WI38 (cell line): ENCODE measurements at regions not wholly inside any gene's neighbourhood (a gene's known extent, or its start where the extent isn't known, plus 50 kb on each side); places are given as distances from the start of the nearest gene placed in this dataset.

Experiments used
- H3K4me3 ChIP-seq: 2 replicates; pipeline ENCODE4 v1.5.1; 2011; ENCODE audit warnings: low read depth, mild to moderate bottlenecking, control low read depth, low read length
- TF ChIP-seq, protein P1 (sequence below): IDR thresholded peaks from 2 replicates; pipeline ENCODE4 v1.5.1; 2012; ENCODE audit warnings: low read depth, mild to moderate bottlenecking, control low read depth, low read length

DNA sequence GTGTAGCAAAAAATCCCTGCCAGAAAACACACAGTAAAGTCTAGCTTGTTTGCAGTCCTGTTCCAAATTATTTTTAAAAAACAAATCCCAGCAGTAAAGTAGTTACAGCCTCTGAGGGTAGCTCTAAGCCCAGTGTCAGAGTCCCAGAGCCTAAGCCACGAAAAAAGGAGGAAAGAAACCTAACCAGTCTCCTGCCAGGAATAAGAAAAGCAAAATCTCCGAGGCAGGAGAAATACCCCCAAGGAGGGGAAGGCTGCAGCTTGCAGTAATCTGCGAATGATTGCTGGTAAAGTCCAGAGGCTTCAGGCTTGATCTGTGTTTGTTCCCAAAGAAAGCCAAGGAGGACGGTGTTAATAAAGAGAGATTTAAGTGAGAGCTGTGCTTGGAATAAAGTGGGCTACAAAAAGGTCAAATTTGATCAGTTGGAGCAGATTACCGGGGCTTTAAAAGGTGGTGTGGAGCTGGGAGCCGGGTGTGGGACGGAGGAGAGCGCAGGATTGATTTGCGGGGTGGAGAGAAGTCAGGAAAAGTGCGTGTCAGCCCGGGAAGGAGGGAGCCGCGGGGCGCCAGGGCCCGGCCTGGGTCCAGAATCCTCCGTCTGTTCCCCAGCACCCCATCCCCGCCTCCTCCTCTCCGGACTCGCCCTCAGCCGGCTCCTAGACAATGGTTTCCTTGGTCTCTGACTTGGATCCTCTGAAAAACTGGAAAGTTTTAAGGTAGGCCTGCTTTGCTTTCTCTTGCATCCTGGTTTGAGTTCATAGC, 219.4 kb upstream of the CELF2 start:
- TF ChIP-seq, protein P1, sequence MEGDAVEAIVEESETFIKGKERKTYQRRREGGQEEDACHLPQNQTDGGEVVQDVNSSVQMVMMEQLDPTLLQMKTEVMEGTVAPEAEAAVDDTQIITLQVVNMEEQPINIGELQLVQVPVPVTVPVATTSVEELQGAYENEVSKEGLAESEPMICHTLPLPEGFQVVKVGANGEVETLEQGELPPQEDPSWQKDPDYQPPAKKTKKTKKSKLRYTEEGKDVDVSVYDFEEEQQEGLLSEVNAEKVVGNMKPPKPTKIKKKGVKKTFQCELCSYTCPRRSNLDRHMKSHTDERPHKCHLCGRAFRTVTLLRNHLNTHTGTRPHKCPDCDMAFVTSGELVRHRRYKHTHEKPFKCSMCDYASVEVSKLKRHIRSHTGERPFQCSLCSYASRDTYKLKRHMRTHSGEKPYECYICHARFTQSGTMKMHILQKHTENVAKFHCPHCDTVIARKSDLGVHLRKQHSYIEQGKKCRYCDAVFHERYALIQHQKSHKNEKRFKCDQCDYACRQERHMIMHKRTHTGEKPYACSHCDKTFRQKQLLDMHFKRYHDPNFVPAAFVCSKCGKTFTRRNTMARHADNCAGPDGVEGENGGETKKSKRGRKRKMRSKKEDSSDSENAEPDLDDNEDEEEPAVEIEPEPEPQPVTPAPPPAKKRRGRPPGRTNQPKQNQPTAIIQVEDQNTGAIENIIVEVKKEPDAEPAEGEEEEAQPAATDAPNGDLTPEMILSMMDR = no peak
- no peak overlapping the region for H3K4me3 ChIP-seq

DNA sequence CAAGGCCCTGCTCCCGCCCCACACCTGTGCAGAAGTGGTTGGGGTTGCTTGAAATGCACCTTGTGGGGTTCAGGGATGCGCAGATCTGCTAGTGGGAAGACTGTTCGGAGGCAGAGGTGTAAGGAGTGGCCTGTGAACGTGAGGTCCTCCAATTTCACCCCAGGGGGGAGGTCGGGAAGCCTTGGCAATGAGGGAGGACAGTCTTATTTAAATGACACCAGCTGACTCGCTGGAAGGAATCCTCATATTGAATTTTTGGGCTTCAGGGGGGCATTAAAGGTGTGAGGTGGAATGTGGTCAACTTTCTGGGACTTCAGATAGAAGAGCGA, 218.8 kb upstream of the CELF2 start:
- H3K4me3 ChIP-seq = no peak overlapping the region
- TF ChIP-seq, protein P1 = no peak

DNA sequence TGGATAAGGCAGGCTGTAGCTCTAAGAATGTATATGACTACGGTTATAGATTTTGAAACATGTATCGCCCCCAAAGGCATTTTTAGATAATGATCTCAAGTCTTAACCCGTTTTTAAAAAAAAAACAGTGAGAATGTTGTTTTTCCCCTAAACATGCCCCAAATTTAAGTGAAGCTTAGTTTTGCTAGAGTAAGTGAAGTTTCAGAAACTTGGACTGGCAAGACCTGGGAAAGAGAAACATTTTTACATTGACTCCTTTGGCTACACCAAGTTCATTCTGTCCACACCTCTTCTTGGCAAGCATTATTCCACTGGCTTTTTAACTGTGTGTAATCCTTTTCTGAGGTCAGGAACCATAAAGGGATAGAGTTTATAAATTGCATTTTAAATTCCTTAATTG, 216.7 kb upstream of the CELF2 start:
- no peak overlapping the region for H3K4me3 ChIP-seq
- TF ChIP-seq, protein P1 = no peak

DNA sequence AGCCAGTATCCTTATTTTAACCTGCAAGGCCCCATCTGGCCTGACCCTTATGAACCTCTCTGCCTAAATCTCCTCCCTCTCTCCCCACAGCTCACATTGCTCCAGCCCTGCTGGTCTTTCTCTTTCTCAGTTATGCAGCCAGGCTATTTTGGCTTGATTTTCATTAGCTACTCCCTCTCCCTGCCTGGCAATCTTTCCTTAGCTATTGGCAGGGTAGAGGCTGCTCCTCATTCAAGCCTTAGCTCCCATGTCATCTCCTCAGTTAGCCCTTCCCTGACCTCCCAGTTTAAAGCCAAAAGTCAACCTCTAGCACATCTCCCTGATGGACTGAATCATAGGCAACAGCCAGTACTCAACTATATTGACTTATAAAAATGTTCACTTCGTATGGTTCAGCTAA, 214.4 kb upstream of the CELF2 start:
- TF ChIP-seq, protein P1 = no peak

DNA sequence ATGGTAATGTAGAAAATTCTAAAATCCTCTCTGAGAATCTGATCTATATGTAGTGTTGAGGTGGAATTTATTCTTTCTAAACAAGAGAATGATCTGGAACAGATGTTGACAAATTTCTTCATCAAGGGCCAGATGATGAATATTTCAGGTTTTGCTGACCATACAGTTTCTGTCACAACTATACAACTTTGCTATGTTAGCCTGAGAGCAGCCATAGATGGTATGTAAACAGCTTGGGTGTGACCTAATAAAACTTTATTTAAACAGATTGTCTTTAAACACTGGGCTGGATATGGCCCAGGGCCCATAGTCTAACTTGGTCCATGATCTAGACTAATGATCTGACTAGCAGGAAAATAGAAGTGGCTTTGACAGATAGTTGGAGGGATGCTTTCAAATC, 213.6 kb upstream of the CELF2 start:
- H3K4me3 ChIP-seq = no peak overlapping the region

More for the DNA sequence above, 214.4 kb upstream of the CELF2 start:
- H3K4me3 ChIP-seq = no peak overlapping the region

GRCh38 chr10:10804998-10805740, 212.5 kb upstream of the CELF2 start:
- TF ChIP-seq, protein P1 = no peak

More for the DNA sequence above, 213.6 kb upstream of the CELF2 start:
- TF ChIP-seq, protein P1 = no peak

DNA sequence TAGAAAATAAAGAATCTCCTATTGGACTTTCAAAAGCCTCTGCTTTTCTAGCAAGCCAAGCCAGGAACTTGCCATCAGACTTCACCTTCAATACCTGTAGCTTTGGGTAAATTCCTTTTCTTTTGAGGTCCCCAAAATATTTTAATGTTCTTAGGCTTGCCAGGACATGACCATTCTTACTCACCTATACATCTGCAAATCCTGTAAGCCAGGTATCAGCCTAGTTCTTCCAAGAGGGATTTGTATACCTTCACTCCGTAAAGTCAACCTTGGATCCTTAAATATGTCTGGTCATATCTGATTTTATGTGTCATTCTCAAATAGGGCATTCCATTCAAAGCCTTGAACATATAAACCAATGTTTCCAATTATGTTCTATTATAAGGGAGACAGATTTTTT, 210.6 kb upstream of the CELF2 start:
- TF ChIP-seq, protein P1 = no peak
- H3K4me3 ChIP-seq = no peak overlapping the region

More at GRCh38 chr10:10804998-10805740, 212.5 kb upstream of the CELF2 start:
- no peak overlapping the region for H3K4me3 ChIP-seq
